ENCODE measurements at regions not wholly inside any gene's neighbourhood (a gene's known extent, or its start where the extent isn't known, plus 50 kb on each side); places are given as distances from the start of the nearest gene placed in this dataset.

- Histone ChIP-seq H3K9ac (ENCODE audit: low read length) (no peak overlapping the region), H4K20me1 (ENCODE audit: insufficient read depth) (no peaks in the 10 kb centered on the region), H3K9me3 (ENCODE audit: low read length) (no peaks in the 10 kb centered on the region), H3F3A (ENCODE audit: insufficient read depth, low read length, poor library complexity, severe bottlenecking) (no peaks in the 10 kb centered on the region), H2AFZ (ENCODE audit: low read depth, low read length) (no peak overlapping the region), H3K4me3 (ENCODE audit: low read length) (no peak overlapping the region), H3K4me2 (ENCODE audit: low read length) (no peak overlapping the region), H3K9me2 (ENCODE audit: insufficient read depth, low read length) (no peaks in the 10 kb centered on the region), H3K36me3 (ENCODE audit: insufficient read depth, low read length) (no peaks in the 10 kb centered on the region), H3K27me3 (ENCODE audit: insufficient read depth, low read depth, low read length) (no peaks in the 10 kb centered on the region), H3K27ac (ENCODE audit: low read length) (no peak overlapping the region), H3K79me2 (replicated peaks; ENCODE audit: insufficient read depth, low read length) (no peaks in the 10 kb centered on the region)
- no peak for TF ChIP-seq TAF1 (IDR thresholded peaks at IDR 0.05; ENCODE audit: low read depth)
- TF ChIP-seq POLR2AphosphoS5 (IDR thresholded peaks at IDR 0.05), result peak; percentile 64
- TF ChIP-seq, protein P1, sequence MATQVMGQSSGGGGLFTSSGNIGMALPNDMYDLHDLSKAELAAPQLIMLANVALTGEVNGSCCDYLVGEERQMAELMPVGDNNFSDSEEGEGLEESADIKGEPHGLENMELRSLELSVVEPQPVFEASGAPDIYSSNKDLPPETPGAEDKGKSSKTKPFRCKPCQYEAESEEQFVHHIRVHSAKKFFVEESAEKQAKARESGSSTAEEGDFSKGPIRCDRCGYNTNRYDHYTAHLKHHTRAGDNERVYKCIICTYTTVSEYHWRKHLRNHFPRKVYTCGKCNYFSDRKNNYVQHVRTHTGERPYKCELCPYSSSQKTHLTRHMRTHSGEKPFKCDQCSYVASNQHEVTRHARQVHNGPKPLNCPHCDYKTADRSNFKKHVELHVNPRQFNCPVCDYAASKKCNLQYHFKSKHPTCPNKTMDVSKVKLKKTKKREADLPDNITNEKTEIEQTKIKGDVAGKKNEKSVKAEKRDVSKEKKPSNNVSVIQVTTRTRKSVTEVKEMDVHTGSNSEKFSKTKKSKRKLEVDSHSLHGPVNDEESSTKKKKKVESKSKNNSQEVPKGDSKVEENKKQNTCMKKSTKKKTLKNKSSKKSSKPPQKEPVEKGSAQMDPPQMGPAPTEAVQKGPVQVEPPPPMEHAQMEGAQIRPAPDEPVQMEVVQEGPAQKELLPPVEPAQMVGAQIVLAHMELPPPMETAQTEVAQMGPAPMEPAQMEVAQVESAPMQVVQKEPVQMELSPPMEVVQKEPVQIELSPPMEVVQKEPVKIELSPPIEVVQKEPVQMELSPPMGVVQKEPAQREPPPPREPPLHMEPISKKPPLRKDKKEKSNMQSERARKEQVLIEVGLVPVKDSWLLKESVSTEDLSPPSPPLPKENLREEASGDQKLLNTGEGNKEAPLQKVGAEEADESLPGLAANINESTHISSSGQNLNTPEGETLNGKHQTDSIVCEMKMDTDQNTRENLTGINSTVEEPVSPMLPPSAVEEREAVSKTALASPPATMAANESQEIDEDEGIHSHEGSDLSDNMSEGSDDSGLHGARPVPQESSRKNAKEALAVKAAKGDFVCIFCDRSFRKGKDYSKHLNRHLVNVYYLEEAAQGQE (IDR thresholded peaks at IDR 0.05; ENCODE audit: borderline replicate concordance), result no peak
- TF ChIP-seq RAD21 (conservative IDR thresholded peaks at IDR 0.05), result no peak
- no peak for TF ChIP-seq EZH2 (IDR thresholded peaks at IDR 0.05; ENCODE audit: borderline replicate concordance, insufficient read depth, low read length, poor library complexity, severe bottlenecking)
- no peak for TF ChIP-seq CTCF (IDR thresholded peaks at IDR 0.05; ENCODE audit: poor library complexity, severe bottlenecking)
- peak; percentile 86 for TF ChIP-seq EP300 (conservative IDR thresholded peaks at IDR 0.05; ENCODE audit: poor library complexity, severe bottlenecking)
- no peak for TF ChIP-seq SMC3 (conservative IDR thresholded peaks at IDR 0.05; ENCODE audit: poor library complexity)
- no peak for TF ChIP-seq MXI1 (conservative IDR thresholded peaks at IDR 0.05; ENCODE audit: poor library complexity, severe bottlenecking)
Observed at GRCh38 chr7:17598846-17599245, 300.4 kb downstream of the AHR start.

DNA sequence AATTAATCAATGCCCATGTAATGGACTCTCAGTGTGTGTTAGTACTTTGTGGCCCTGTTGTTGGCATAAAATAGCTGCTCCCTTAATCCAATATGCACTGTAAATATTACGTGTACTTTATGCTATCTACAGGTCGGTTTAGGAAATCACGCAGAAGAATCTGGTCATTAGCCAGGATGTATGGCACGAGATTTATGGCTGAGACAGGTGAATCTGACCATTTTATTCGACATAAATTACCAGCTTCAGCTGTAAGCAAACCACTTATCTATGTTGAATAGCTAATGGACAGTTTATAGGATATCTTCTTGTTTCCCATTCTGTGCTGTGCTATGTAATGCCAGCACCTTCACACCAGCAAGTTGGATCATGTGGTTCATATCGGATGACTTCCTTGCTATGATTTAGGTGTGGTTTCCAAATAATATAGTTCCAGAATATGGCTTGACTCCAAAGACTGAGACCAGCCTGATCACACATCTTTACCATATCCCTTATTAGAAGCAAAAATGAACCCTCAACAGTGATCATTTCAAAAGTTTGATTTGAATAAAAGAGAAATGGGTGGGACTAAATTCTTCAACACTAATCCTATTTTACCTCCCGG, 301.4 kb downstream of the AHR start:
- Histone ChIP-seq H3K9ac (ENCODE audit: low read length) (no peak overlapping the region), H3K36me3 (ENCODE audit: insufficient read depth, low read length) (no peaks in the 10 kb centered on the region), H3K9me2 (ENCODE audit: insufficient read depth, low read length) (no peaks in the 10 kb centered on the region), H3K79me2 (replicated peaks; ENCODE audit: insufficient read depth, low read length) (no peaks in the 10 kb centered on the region), H4K20me1 (ENCODE audit: insufficient read depth) (no peaks in the 10 kb centered on the region), H3F3A (ENCODE audit: insufficient read depth, low read length, poor library complexity, severe bottlenecking) (no peaks in the 10 kb centered on the region), H3K4me2 (ENCODE audit: low read length) (no peak overlapping the region), H3K9me3 (ENCODE audit: low read length) (no peaks in the 10 kb centered on the region), H3K27ac (ENCODE audit: low read length) (no peak overlapping the region), H2AFZ (ENCODE audit: low read depth, low read length) (no peak overlapping the region), H3K27me3 (ENCODE audit: insufficient read depth, low read depth, low read length) (no peaks in the 10 kb centered on the region), H3K4me3 (ENCODE audit: low read length) (no peak overlapping the region)
- TF ChIP-seq MXI1 (conservative IDR thresholded peaks at IDR 0.05; ENCODE audit: poor library complexity, severe bottlenecking) (no peak), SMC3 (conservative IDR thresholded peaks at IDR 0.05; ENCODE audit: poor library complexity) (no peak), POLR2AphosphoS5 (IDR thresholded peaks at IDR 0.05) (no peak), RAD21 (conservative IDR thresholded peaks at IDR 0.05) (no peak), TAF1 (IDR thresholded peaks at IDR 0.05; ENCODE audit: low read depth) (no peak), EZH2 (IDR thresholded peaks at IDR 0.05; ENCODE audit: borderline replicate concordance, insufficient read depth, low read length, poor library complexity, severe bottlenecking) (no peak), EP300 (conservative IDR thresholded peaks at IDR 0.05; ENCODE audit: poor library complexity, severe bottlenecking) (no peak), CTCF (IDR thresholded peaks at IDR 0.05; ENCODE audit: poor library complexity, severe bottlenecking) (no peak)
- TF ChIP-seq, protein P1 (IDR thresholded peaks at IDR 0.05; ENCODE audit: borderline replicate concordance), result no peak
